Nephron progenitor cell (in vitro differentiated cells): ENCODE measurements at regions not wholly inside any gene's neighbourhood (a gene's known extent, or its start where the extent isn't known, plus 50 kb on each side); places are given as distances from the start of the nearest gene placed in this dataset.

ENCODE experiments used
- DNase-seq: peaks from one replicate; pipeline ENCODE4 v3.0.0; 2021
- H3K27ac Mint-ChIP-seq: 2 replicates; pipeline ENCODE4 v1.8.0; 2021; ENCODE audit warnings: mild to moderate bottlenecking, moderate library complexity, mixed read lengths
- H3K27me3 Mint-ChIP-seq: 2 replicates; pipeline ENCODE4 v1.8.0; 2021; ENCODE audit warnings: mild to moderate bottlenecking, low read depth, mixed read lengths; ENCODE audit not compliant: poor library complexity
- H3K36me3 Mint-ChIP-seq: 2 replicates; pipeline ENCODE4 v1.8.0; 2021; ENCODE audit warnings: low read depth, mixed read lengths
- H3K4me1 Mint-ChIP-seq: 2 replicates; pipeline ENCODE4 v1.8.0; 2021; ENCODE audit warnings: mixed read lengths
- H3K4me3 Mint-ChIP-seq: 2 replicates; pipeline ENCODE4 v1.8.0; 2021; ENCODE audit warnings: mild to moderate bottlenecking, moderate library complexity, mixed read lengths
- H3K9me3 Mint-ChIP-seq: 2 replicates; pipeline ENCODE4 v1.8.0; 2021; ENCODE audit warnings: mild to moderate bottlenecking, moderate library complexity, mixed read lengths
- CTCF ChIP-seq: fragments of 200-600 bp; sonication (generic); IDR thresholded peaks from 2 replicates; pipeline ENCODE4 v1.5.0; 2021; ENCODE audit warnings: antibody characterized with exemption

GRCh38 chr3:187945374-187945773 lies 200.1 kb upstream of the BCL6 start:
- Mint-ChIP-seq H3K4me1 (peaks cover 9% of the 10 kb centered on the region), H3K36me3 (no peaks in the 10 kb centered on the region), H3K27ac (no peak overlapping the region), H3K4me3 (no peak overlapping the region), H3K9me3 (no peaks in the 10 kb centered on the region), H3K27me3 (no peaks in the 10 kb centered on the region)
- TF ChIP-seq CTCF, result no peak
- DNase-seq, result no peak

- H3K27ac Mint-ChIP-seq, result no peak overlapping the region
- H3K36me3 Mint-ChIP-seq, result no peaks in the 10 kb centered on the region
- no peaks in the 10 kb centered on the region for H3K9me3 Mint-ChIP-seq
- no peak for TF ChIP-seq CTCF
- H3K27me3 Mint-ChIP-seq, result no peaks in the 10 kb centered on the region
- no peak overlapping the region for H3K4me3 Mint-ChIP-seq
- no peak for DNase-seq
- H3K4me1 Mint-ChIP-seq, result peaks cover 9% of the 10 kb centered on the region
Observed at GRCh38 chr3:187946163-187946691, 201.0 kb upstream of the BCL6 start.

GRCh38 chr3:187946981-187947380 lies 201.7 kb upstream of the BCL6 start:
- TF ChIP-seq CTCF, result no peak
- H3K36me3 Mint-ChIP-seq, result no peaks in the 10 kb centered on the region
- DNase-seq, result no peak
- H3K9me3 Mint-ChIP-seq, result no peaks in the 10 kb centered on the region
- no peak overlapping the region for H3K4me3 Mint-ChIP-seq
- H3K27ac Mint-ChIP-seq, result no peak overlapping the region
- peaks cover 9% of the 10 kb centered on the region for H3K4me1 Mint-ChIP-seq
- no peaks in the 10 kb centered on the region for H3K27me3 Mint-ChIP-seq

- Mint-ChIP-seq H3K4me1 (peaks cover 9% of the 10 kb centered on the region), H3K27ac (no peak overlapping the region)
- no peak for TF ChIP-seq CTCF
Observed at GRCh38 chr3:187947927-187948682, 202.8 kb upstream of the BCL6 start.

GRCh38 chr3:187949093-187949820 lies 204.0 kb upstream of the BCL6 start:
- Mint-ChIP-seq H3K27me3 (no peaks in the 10 kb centered on the region), H3K27ac (no peak overlapping the region), H3K4me3 (no peak overlapping the region), H3K36me3 (no peaks in the 10 kb centered on the region), H3K9me3 (no peaks in the 10 kb centered on the region), H3K4me1 (peaks cover 9% of the 10 kb centered on the region)
- no peak for DNase-seq
- TF ChIP-seq CTCF, result no peak

More at GRCh38 chr3:187947927-187948682, 202.8 kb upstream of the BCL6 start:
- DNase-seq, result no peak
- Mint-ChIP-seq H3K27me3 (no peaks in the 10 kb centered on the region), H3K36me3 (no peaks in the 10 kb centered on the region), H3K9me3 (no peaks in the 10 kb centered on the region), H3K4me3 (no peak overlapping the region)
